ENCODE measurements at regions not wholly inside any gene's neighbourhood (a gene's known extent, or its start where the extent isn't known, plus 50 kb on each side); places are given as distances from the start of the nearest gene placed in this dataset.

GRCh38 chr15:37847776-37848175 lies 86.7 kb upstream of the TMCO5A start:
- TF ChIP-seq CTCF (IDR thresholded peaks at IDR 0.05; ENCODE audit: low read depth, low read length, missing control alignments) = no peak
- DNase-seq (ENCODE audit: extremely low read depth, low read depth) = no peak
- no peak overlapping the region for H3K4me3 ChIP-seq (replicated peaks; ENCODE audit: low read depth, low read length)

GRCh38 chr15:37856109-37856508 lies 78.3 kb upstream of the TMCO5A start:
- no peak for DNase-seq (ENCODE audit: extremely low read depth, low read depth)
- no peak overlapping the region for H3K4me3 ChIP-seq (replicated peaks; ENCODE audit: low read depth, low read length)
- TF ChIP-seq CTCF (IDR thresholded peaks at IDR 0.05; ENCODE audit: low read depth, low read length, missing control alignments) = no peak

- TF ChIP-seq CTCF (IDR thresholded peaks at IDR 0.05; ENCODE audit: low read depth, low read length, missing control alignments) = no peak
- no peak for DNase-seq (ENCODE audit: extremely low read depth, low read depth)
- H3K4me3 ChIP-seq (replicated peaks; ENCODE audit: low read depth, low read length) = no peak overlapping the region
These were observed 73.5 kb upstream of the TMCO5A start for GRCh38 chr15:37860896-37861295.

GRCh38 chr15:37865687-37866086 lies 68.8 kb upstream of the TMCO5A start:
- no peak for TF ChIP-seq CTCF (IDR thresholded peaks at IDR 0.05; ENCODE audit: low read depth, low read length, missing control alignments)
- no peak overlapping the region for H3K4me3 ChIP-seq (replicated peaks; ENCODE audit: low read depth, low read length)
- no peak for DNase-seq (ENCODE audit: extremely low read depth, low read depth)

GRCh38 chr15:37870711-37871110 lies 63.7 kb upstream of the TMCO5A start:
- TF ChIP-seq CTCF (IDR thresholded peaks at IDR 0.05; ENCODE audit: low read depth, low read length, missing control alignments) = no peak
- DNase-seq (ENCODE audit: extremely low read depth, low read depth) = no peak

GRCh38 chr15:37872661-37873060 lies 61.8 kb upstream of the TMCO5A start:
- no peak for DNase-seq (ENCODE audit: extremely low read depth, low read depth)
- H3K4me3 ChIP-seq (replicated peaks; ENCODE audit: low read depth, low read length) = no peak overlapping the region
- TF ChIP-seq CTCF (IDR thresholded peaks at IDR 0.05; ENCODE audit: low read depth, low read length, missing control alignments) = no peak

More at GRCh38 chr15:37870711-37871110, 63.7 kb upstream of the TMCO5A start:
- H3K4me3 ChIP-seq (replicated peaks; ENCODE audit: low read depth, low read length) = no peak overlapping the region

GRCh38 chr15:37873336-37873735 lies 61.1 kb upstream of the TMCO5A start:
- TF ChIP-seq CTCF (IDR thresholded peaks at IDR 0.05; ENCODE audit: low read depth, low read length, missing control alignments) = no peak
- no peak overlapping the region for H3K4me3 ChIP-seq (replicated peaks; ENCODE audit: low read depth, low read length)
- no peak for DNase-seq (ENCODE audit: extremely low read depth, low read depth)
